ENCODE measurements at regions not wholly inside any gene's neighbourhood (a gene's known extent, or its start where the extent isn't known, plus 50 kb on each side); places are given as distances from the start of the nearest gene placed in this dataset.

DNA sequence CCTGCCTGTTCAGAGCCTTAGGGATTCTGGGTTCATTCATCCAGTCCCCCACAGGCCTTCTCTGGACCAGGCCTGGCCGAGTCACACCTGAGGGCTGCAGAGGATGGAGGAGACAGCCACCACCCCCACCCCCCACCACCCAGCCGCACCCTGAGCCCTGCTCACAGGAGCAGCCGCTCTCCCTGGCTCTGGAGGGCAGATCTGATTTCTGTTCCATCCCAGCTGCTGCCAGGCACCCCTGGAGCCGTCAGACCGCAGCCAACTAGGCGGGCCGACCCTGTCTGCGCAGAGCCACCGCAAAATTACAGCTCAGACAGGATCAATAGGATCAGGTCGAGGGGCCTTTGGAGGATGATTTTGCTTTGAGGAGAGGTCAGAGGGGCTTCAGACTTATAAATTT, 154.6 kb upstream of the MYL2 start:
- no peak for DNase-seq

DNA sequence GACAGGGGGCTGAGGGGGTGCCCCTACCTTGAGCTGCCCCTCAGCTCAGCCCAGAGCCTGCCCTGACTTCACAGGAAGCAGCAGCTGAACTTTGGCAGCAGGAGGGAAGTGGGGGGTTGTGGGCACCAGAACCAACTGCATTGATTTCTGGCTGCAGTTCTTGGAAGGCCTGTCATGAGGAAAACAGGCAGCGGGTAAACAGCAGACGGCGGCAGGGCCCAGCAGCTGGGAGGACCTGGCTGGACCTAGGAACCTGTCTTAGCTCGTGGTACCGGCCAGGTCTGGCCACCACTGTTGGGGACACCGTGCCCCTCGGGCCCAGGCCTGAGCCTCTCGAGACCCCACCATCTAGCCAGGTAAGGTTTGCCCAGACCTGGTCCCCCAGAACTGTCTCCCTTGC, 154.2 kb upstream of the MYL2 start:
- DNase-seq, result no peak

DNA sequence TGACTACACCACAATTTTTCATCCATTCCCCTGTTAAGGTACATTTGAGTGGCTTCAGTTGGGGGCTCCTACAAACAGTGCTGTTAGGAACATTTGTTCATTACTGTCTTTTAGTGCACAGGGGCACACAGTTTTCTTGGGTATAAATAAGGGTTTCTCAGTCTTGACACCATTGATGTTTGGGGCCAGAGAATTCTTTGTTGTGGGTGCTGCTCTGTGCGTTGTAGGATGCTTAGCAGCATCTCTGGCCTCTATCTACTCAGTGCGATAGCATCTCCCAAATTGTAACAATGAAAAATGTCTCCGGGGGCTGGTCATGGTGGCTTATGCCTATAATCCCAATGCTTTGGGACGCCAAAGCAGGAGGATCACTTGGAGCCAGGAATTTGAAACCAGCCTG, 153.0 kb upstream of the MYL2 start:
- DNase-seq, result no peak

DNA sequence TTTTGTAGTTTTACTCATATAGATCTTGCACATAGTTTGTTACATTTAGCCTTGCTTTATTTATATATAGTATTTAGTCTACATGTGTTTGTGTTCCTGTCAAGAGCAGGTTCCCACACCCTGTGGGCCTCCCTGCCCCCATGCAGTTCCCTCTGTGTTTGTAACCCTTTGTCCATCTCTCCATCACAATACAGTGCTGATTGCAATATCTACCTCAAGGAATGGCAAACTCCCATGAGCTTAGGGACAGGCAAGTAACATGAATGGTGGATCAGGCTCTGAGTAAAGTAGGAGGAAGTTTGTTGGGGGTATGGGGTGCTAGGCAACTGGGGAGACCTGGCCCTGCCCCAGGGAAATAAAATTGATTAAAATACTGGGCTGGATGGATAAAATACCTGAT, 151.9 kb upstream of the MYL2 start:
- DNase-seq, result no peak

DNA sequence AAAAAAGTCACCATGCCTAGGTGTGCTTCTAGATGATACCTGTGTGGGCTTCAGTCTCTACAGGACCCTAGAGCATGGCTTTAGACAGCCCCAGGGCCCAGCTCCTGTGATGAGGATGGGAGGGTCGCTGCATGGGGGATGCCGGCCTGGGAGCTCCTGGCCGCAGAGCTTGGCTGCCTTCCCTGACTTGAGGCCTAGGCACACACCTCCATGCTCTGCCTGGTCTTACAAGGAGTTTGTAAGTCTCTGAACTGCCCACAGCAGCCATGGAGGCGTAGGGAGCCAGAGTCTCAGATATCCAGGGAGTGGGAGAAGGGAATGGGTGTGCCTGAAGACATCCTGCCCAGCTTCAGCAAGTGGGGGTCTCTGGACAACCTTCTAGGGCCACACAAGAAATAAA, 149.5 kb upstream of the MYL2 start:
- no peak for DNase-seq

DNA sequence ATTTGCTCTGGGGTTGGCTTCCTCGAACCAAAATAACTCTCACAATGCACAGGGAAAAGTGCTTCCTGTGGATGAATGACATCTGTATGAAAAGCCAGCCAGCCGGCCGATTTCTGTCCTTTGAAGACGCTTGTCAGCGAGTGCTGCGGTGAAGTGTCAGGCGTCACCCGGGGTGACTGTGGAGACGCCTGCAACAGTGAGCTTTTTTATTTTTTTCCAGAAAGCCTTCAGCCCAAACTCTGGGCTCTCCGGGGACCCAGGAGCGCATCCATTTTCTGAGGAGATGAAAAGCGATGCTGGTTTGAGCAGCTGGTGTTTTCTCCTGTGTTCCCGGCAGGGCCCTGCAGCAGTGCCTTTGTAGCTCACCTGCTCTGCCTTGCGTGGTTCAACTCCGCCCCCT, 147.9 kb upstream of the MYL2 start:
- DNase-seq, result no peak

DNA sequence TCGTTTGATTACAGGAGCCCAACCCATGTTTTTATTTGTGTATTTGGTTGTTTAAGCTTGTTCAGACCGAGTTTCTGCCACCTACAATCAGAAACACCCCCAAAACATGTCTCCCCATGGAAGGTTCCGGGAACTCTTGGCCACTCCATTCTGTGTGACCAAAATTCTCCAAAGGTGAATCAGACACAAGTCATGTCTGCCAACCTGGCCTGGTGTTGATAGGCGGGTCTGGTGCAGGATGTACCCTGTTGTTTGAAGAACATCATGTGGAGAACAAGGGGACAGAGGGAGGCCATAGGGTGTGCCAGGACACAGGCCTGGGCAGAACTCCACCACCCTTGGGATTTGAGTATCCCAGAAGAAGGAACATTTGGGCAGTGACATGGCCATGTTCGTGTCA, 147.1 kb upstream of the MYL2 start:
- no peak for DNase-seq

DNA sequence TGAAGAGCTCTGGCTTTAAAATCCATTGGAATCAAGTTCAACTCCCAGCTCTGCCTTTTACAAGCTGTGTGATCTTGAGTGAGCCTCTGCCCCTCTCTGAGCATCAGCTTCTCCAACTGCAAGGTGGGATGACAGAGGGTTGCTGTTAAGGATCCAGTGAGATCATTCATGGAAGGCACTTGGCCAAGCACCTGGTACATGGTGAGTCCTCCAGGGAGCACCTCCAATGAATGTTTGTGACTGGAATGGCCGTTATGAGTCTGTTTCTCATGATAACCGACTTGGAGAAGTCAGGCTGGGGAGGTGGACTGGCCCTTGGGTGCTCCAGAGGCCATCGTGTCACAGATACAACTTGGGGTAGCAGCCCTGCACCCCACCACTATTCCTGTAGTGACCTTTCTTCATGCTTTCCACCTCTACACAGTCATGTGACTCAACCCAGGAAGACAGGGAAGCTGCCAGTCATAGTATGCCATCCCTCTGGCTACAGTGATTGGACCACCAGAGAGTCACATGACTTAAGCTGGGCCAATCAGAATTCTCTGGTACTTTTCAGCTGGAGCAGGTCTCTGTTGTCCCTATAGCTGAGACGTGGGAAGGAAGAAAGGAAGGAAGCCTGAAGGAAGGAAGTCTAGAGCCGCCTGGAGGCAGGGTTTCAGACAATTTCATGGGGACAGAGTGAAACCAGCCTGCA, 146.5 kb upstream of the MYL2 start:
- DNase-seq, result peak; percentile 9

DNA sequence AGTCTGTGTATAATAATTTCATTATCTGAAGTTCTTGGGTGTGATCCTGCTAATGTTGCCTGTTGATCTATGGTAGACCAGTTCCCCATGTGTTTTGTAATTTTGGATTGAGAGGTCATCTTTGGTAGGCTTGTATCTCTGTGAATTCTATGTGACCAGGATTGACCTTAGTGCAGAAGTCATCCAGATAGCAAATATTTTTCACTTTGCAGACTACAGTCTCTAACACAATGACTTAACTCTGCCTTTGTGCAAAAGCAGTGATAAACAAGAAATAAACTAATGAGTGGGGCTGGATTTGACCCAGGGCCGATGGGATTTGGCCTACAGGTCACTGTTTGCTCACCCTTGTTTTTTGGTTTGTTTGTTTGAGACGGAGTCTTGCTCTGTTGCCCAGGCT, 144.6 kb upstream of the MYL2 start:
- no peak for DNase-seq

DNA sequence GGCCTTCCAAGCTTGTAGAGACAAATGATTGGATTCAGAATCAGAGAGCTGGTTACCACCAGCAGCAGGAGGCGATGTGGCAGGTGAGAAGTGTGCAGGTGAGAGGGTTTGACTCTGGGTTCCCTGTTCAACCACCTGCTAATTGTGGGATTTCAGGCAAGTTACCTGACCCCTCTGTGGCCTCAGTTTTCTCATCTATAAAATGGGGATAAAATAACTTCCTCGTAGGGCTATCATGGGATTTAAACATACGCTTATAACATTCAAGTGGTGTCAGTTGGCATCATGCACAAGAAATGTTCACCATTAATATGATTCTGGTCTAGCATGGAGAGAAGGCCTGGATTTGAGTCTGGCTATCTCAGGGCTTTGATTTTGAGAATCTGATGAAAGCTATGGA, 143.8 kb upstream of the MYL2 start:
- DNase-seq, result no peak

DNA sequence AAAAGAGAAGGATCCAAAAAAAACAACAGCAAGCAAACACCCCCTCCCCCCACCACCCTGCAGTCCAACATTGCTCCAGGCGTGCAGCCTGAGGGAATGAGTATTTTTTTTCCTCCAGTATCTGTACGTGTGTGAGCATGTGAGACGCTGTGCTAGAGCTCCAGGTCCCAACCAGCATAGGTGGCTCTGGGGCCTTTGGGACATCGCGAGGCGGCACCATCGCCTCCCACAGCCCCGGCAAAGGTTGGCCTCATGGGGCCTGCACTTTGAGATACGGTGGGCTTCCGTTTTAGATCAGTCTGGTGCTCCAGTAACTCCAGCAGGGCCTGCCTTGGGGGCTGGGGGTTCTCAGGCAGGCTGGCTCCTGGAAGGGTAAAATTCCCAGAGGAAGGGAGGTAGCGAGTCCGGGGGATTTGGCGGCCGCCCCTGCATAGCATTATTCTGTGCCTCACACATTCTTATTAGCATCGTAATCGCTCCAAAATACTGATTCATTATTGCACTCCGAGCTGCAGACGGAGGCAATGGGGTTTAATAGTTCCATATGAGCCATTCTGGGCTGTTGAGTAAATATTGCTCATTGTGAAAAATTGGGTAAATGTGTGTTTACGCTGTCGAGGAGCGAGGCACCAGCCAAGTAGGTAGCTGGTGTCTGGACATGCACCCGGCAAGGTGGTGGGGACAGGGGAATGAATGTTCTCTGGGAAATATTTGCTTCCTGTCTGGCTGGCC, 143.1 kb upstream of the MYL2 start:
- no peak for DNase-seq

DNA sequence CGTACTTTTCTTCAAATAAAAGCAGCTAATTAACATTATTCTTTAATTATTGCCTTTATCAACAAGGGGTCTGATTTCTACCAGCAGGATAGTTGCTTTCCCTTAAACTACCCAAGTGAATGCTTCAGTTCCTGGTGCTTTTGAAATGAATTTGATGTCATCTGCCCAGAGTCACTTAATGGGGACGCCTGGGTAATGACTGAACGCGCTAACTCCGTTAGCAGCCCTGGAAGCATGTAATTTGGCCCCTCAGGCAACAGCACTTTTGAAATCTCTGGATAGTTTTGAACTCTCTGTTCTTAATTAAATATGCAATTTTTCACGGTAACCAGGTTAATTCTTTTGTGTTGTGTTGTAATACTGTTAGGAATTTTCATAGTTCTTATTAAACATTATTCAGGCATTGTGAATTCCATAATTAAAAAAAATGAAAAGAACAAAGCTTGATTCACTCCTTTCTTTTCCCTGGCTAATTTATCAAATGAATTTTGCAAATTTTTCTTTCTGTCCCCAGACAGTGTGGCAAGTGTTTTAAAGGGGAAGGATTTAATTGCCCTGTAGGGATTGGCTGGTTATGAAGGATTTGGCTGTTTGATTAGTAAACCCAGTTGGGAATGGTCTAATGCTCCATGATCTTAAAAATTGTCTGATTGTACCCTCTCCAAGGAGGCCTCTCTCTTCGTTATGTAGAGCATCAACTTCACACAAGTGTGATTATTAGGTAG, 137.5 kb upstream of the MYL2 start:
- no peak for DNase-seq

DNA sequence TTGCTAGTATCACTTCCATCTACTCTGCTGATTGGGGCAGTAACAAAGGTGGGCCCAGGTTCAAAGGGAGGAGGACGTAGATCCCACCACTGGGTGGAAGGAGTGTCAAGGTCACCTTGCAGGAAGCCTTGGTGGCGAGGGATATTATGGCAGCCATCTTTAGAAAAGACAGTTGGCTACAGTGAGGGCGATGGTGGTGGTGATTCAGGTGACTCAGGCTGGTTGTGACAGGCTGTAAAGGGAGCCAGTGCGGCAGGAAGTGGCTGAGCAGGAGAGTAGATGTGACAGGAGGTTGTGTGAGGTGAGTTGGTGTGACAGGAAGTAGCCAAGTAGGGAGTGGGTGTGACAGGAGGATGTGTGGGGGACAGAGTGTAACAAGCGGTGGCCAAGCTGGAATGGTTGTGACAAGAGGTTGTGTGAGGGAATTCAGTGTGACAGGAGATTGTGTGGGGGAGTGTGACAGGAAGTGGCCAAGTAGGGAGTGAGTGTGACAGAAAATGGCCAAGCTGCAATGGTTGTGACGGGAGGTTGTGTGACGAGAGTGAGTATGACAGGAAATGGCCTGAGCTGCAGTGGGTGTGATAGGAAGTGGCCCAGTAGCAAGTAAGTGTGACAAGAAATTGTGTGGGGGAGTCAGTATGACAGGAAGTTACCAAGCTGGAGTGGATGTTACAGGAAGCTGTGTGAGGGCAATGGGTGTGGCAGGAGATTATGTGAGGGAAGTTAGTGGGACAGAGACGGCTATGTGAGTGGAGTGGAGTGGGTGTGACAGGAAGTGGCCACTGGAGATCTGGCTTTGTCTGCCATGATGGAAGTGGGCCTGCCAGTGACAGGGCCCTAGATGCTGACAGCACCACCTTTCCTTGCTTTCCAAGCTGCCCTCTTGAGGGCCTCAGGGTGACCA, 136.5 kb upstream of the MYL2 start:
- DNase-seq, result peak; percentile 65

DNA sequence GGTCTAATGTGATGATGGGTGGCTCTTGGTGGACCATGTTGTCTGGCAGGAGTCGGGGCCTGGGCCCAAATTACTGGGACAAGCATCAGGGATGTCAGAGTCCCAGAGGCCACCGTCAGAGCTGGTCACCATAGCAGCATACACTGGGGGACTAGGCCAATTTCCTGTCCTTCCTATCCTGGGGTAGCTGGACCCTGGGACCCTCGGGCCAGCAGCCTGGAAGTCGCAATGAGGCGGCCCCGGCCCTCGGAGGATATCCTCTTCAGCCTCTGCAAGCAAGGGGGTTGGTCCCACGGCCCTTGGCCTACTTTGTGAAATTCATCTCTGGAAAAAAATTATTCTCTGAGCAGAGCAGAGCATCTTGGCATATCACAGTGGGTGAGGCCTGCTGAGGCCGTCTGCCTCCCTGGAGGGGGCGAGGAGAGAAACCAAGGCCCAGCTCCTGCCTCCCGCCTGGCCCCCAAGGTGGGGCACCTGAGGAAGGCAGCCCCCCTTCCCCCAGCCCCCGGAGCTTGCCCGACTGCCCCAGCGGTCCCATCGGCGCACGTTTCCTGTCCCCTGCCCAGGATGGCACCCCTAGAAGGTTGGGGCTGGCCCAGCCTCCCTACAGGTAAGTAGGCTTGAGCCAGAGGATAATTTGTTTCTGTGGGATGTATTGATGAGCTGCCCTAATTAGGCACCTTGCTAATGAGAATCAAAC, 135.0 kb upstream of the MYL2 start:
- DNase-seq, result no peak

DNA sequence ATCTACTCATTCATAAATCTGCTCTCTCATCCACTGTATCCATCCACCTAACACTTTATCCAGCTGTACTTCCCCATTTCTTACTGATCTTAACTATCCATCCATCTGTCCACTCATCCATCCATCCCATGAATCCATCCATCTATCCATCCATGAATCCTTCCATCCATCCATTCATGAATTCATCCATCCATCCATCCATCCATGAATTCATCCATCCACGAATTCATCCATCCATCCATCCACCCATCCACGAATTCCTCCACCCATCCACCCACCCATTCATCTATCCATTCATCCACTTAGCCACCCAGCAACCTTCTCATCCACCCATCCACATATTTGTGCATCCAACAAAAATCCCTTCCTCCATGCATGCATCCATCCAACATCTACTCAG, 128.6 kb upstream of the MYL2 start:
- no peak for DNase-seq

DNA sequence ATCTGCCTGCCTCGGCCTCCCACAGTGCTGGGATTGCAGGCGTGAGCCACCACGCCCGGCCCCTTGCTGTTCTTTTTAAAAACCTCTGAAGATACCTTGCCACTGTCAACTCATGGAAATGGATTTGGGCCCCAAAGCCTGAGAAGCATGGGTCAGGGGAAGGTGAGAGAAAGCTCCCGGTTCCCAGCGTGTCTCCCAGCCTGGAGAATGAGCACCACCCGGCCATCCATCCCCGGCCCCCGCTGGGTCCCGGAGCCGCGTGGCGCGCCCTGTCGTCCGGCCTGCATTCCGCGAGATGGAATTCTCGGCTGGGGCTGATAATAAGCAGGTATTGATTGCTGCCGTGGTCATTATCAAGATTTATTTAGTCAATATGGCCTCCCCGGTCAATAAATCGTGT, 126.5 kb upstream of the MYL2 start:
- no peak for DNase-seq

DNA sequence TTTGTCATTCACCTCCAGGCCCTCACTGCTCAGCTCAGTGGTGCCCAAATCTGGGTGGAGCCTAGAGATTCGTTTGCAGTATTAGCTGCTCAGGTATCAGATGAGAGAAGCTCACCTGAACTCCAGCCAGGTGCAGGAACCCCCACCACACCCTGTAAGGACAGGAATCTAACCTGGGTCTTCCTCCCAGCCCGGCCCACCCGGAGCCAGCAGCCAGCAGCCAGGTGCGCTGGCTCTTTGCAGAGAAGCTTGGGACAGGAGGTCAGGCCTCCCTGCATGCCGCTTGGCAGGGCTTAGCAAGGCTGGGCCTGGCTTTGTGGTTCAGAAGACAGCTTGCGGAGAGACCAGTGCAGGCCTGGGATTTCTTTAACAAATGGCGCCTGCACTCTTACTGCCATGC, 125.6 kb upstream of the MYL2 start:
- DNase-seq, result no peak

DNA sequence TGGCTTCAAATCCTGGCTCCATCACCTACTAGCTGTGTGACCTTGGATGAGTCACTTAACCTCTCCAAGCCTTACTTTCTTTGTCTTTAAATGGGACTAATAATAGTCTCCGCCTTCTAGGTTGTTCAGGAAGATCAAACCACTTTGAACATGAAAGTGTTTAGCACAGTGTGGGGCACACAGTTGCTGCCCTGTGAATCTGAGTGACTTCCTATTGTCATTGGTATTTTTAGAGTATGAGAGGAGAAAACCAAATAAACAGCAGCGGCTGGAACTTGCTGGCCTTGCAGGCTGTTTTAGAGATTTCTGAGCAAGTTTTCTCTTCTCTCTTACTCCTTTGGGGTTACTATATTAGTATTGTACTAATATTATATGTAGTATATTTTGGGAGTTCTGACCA, 120.7 kb upstream of the MYL2 start:
- DNase-seq, result no peak

DNA sequence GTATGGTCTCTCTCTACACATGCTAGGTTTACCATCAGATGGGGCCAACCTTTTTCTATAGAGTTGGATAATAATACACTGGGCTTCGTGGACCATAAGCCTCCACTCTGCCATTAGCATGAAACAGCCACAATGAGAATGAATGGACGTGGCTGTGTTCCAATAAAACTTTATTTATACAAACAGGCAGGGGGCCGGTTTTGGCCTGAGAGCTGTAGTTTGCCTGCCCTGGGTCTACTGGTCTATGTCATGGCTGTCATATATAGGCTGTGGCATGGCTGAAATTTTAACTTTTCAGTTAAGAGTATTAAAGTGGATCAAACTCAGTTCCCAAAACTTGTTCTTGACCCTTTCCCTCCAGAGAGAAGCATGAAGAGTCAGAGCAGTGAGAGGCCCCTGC, 120.3 kb upstream of the MYL2 start:
- no peak for DNase-seq

DNA sequence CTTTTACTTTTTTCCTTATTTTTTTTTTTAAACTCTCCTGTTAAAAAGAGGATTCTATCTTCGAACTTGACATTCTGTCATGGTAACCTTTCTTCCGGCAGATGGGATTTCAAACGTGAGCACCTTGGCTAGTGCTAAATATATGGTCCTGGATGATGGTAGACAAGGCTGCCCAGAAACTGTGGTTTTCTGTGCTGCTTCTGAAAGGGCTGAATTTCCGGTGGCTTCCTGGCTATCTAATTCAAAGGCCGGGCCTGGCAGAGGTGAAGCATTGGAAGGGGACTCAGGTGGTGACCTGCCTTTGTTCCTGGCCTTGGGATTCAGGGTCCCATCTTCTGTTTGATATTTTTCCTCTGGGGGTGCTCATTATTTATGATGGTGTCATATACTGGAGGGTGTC, 118.6 kb upstream of the MYL2 start:
- no peak for DNase-seq

DNA sequence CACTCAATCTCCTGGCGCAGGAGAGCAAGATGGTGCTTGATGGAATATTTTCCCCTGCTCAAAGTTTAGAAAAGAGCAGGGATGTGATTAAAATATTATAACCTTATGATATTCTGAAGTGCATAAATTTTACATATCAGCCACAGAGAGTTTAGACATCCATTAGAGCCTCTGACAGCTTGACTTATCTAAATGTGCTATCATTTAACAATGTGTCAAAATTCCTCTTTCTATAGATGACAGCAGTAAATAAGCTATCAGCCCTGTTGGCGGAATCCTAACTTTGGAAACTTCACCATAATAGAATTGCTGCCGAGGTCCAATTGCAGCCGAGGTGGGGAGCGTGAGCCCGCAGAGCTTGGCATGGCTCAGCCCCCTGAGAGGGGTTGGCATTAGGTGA, 117.7 kb upstream of the MYL2 start:
- DNase-seq, result no peak

DNA sequence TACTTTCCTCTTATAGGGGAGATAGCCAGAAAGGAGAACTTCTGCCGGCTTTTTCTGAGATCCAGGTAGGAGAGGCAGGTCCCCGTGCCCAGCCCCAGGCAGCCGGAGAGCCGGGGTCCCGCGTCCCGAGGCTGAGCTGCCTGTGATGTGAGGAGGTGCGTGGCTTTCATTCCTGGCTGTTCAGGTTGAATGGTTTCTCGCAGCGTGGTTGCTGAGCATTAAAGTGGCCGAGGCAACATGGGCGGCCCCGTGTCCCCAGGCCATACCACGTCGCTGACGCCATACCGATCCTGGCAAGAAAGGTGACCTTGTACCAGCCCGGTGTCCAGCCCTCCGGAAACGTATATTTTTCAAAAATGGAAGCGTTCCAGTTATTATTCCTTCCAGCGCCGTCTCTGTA, 116.7 kb upstream of the MYL2 start:
- no peak for DNase-seq

Measured in hematopoietic multipotent progenitor cell treated with erythropoietin and hydrocortisone succinate and interleukin-3 and kit ligand, for 6 days (in vitro differentiated cells).